H1 (cell line): ENCODE measurements at regions not wholly inside any gene's neighbourhood (a gene's known extent, or its start where the extent isn't known, plus 50 kb on each side); places are given as distances from the start of the nearest gene placed in this dataset.

Source experiments
- CTCF ChIA-PET: fragments of 300-600 bp; sonication (Branson Sonifier 250); formaldehyde crosslinking; loops from one replicate; lab custom pipeline; 2021; ENCODE audit not compliant: partially characterized antibody; lab: Charles Lee
- POLR2A ChIA-PET: fragments of 300-600 bp; sonication (Branson Sonifier 250); formaldehyde crosslinking; loops from one replicate; lab custom pipeline; 2021; ENCODE audit warnings: inconsistent platforms; ENCODE audit not compliant: partially characterized antibody; lab: Charles Lee
- DNase-seq, 2 experiments: peaks; one replicate each; pipeline versions ENCODE4 v3.0.0 to v3.0.0-alpha.2; 2010 to 2022; ENCODE audit warnings: low spot score in 2 of 2, low read depth in 1 of 2, mixed read lengths in 1 of 2
- FAIRE-seq: peaks from 2 replicates; lab custom pipeline; 2011; peaks lifted over from hg19 to GRCh38; lab: Jason Lieb, UNC
- H2AFZ ChIP-seq: 2 replicates; pipeline ENCODE4 v1.8.1; 2012; ENCODE audit warnings: low read length, inconsistent platforms
- H2AK5ac ChIP-seq: 2 replicates; pipeline ENCODE4 v1.6.1; 2013; ENCODE audit warnings: low read depth, low read length
- H2BK120ac ChIP-seq: replicated peaks from 2 replicates; pipeline ENCODE3; 2013; ENCODE audit warnings: low read depth, low read length, inconsistent platforms
- H2BK12ac ChIP-seq: 2 replicates; pipeline ENCODE4 v1.6.1; 2013; ENCODE audit warnings: low read depth, low read length
- H2BK15ac ChIP-seq: 2 replicates; pipeline ENCODE4 v1.6.1; 2013; ENCODE audit warnings: low read length
- H2BK20ac ChIP-seq: 2 replicates; pipeline ENCODE4 v1.6.1; 2013; ENCODE audit warnings: low read length
- H2BK5ac ChIP-seq: 2 replicates; pipeline ENCODE4 v1.6.1; 2013; ENCODE audit warnings: low read depth, low read length
- H3K14ac ChIP-seq: 2 replicates; pipeline ENCODE4 v1.6.1; 2013; ENCODE audit warnings: inconsistent platforms; ENCODE audit not compliant: insufficient read length
- H3K18ac ChIP-seq: 2 replicates; pipeline ENCODE4 v1.6.1; 2013; ENCODE audit warnings: low read length; ENCODE audit errors: extremely low read depth
- H3K23ac ChIP-seq: 2 replicates; pipeline ENCODE4 v1.6.1; 2013; ENCODE audit warnings: inconsistent platforms; ENCODE audit not compliant: insufficient read length
- H3K23me2 ChIP-seq: 2 replicates; pipeline ENCODE4 v1.6.1; 2013; ENCODE audit warnings: low read depth, low read length
- H3K27ac ChIP-seq: 2 replicates; pipeline ENCODE4 v1.6.1; 2011; ENCODE audit warnings: low read depth, low read length, inconsistent platforms
- H3K27me3 ChIP-seq, 4 experiments: replicated peaks in 1 of 4; 1 replicate in 1 of 4; 2 replicates in 3 of 4; pipeline versions ENCODE4 v1.6.1 to v1.8.1; 2011 to 2013; ENCODE audit warnings: low read length in 3 of 4, mild to moderate bottlenecking in 3 of 4, inconsistent platforms in 2 of 4, mixed read lengths in 2 of 4, moderate library complexity in 1 of 4; ENCODE audit not compliant: control insufficient read depth in 3 of 4, insufficient read depth in 3 of 4; ENCODE audit errors: extremely low read depth in 1 of 4
- H3K36me3 ChIP-seq, 4 experiments: 2 replicates each; pipeline versions ENCODE4 v1.6.1 to v1.8.1; 2011 to 2013; ENCODE audit warnings: mild to moderate bottlenecking in 4 of 4, low read length in 3 of 4, moderate library complexity in 2 of 4, control low read depth in 1 of 4, inconsistent platforms in 1 of 4; ENCODE audit not compliant: insufficient read depth in 4 of 4, control insufficient read depth in 2 of 4
- H3K4ac ChIP-seq: replicated peaks from 2 replicates; pipeline ENCODE3; 2013; ENCODE audit warnings: low read length, low read depth, mixed read lengths, inconsistent platforms; ENCODE audit not compliant: insufficient read length
- H3K4me1 ChIP-seq, 4 experiments: replicated peaks in 1 of 4; 1 replicate in 1 of 4; 2 replicates in 3 of 4; pipeline versions ENCODE4 v1.6.1 to v1.8.1; 2011 to 2013; ENCODE audit warnings: low read length in 3 of 4, inconsistent platforms in 2 of 4, mixed read lengths in 1 of 4; ENCODE audit not compliant: insufficient read depth in 4 of 4, control insufficient read depth in 3 of 4
- H3K4me2 ChIP-seq, 2 experiments: 2 replicates each; pipeline versions ENCODE4 v1.6.1 to v1.8.1; 2011 to 2013; ENCODE audit warnings: low read depth in 2 of 2, low read length in 2 of 2, control low read depth in 1 of 2, inconsistent platforms in 1 of 2, mild to moderate bottlenecking in 1 of 2; ENCODE audit not compliant: insufficient read depth in 1 of 2
- H3K4me3 ChIP-seq, 4 experiments: fragments of 200-600, 300-600 bp in 1 of 4; sonication (generic), shearing (Covaris generic), sonication (Bioruptor Twin) in 1 of 4; 2 replicates each; pipeline versions ENCODE4 v1.5.1 to v1.8.1; 2011 to 2016; ENCODE audit warnings: low read length in 4 of 4, low read depth in 3 of 4, control low read depth in 2 of 4, inconsistent platforms in 2 of 4, mild to moderate bottlenecking in 2 of 4, mixed read lengths in 1 of 4, moderate library complexity in 1 of 4; ENCODE audit not compliant: insufficient read depth in 2 of 4; ENCODE audit errors: extremely low read depth in 1 of 4
- H3K56ac ChIP-seq: replicated peaks from 2 replicates; pipeline ENCODE3; 2013; ENCODE audit warnings: low read depth, mild to moderate bottlenecking, mixed read lengths, low read length, inconsistent platforms; ENCODE audit not compliant: insufficient read length
- H3K79me1 ChIP-seq: 2 replicates; pipeline ENCODE4 v1.6.1; 2013; ENCODE audit warnings: low read depth, low read length, control low read depth
- H3K79me2 ChIP-seq, 2 experiments: 2 replicates each; pipeline versions ENCODE4 v1.6.1 to v1.8.1; 2012 to 2013; ENCODE audit warnings: low read length in 2 of 2, mild to moderate bottlenecking in 2 of 2, inconsistent platforms in 1 of 2; ENCODE audit not compliant: insufficient read depth in 2 of 2, control insufficient read depth in 1 of 2
- H3K9ac ChIP-seq, 4 experiments: replicated peaks in 1 of 4; 1 replicate in 1 of 4; 2 replicates in 3 of 4; pipeline versions ENCODE4 v1.6.1 to v1.8.1; 2011 to 2013; ENCODE audit warnings: low read depth in 3 of 4, low read length in 3 of 4, control low read depth in 2 of 4, mild to moderate bottlenecking in 2 of 4, moderate library complexity in 2 of 4, inconsistent platforms in 1 of 4; ENCODE audit errors: extremely low read depth in 1 of 4
- H3K9me3 ChIP-seq, 2 experiments: 2 replicates each; pipeline versions ENCODE4 v1.6.1 to v1.8.1; 2012 to 2013; ENCODE audit warnings: mild to moderate bottlenecking in 2 of 2, moderate library complexity in 2 of 2, control low read depth in 1 of 2, inconsistent platforms in 1 of 2, low read depth in 1 of 2, low read length in 1 of 2, mixed read lengths in 1 of 2; ENCODE audit not compliant: insufficient read depth in 2 of 2
- H4K20me1 ChIP-seq, 2 experiments: replicated peaks in 1 of 2; 2 replicates each; pipeline versions ENCODE3 to v1.8.1; 2011 to 2013; ENCODE audit warnings: inconsistent platforms in 2 of 2, low read length in 2 of 2, mild to moderate bottlenecking in 1 of 2; ENCODE audit not compliant: insufficient read depth in 2 of 2, control insufficient read depth in 1 of 2
- H4K5ac ChIP-seq: 2 replicates; pipeline ENCODE4 v1.6.1; 2013; ENCODE audit warnings: low read length, low read depth, mixed read lengths, inconsistent platforms; ENCODE audit not compliant: insufficient read length
- H4K8ac ChIP-seq: 2 replicates; pipeline ENCODE4 v1.8.0; 2013; ENCODE audit warnings: mild to moderate bottlenecking, moderate library complexity, low read length, inconsistent platforms; ENCODE audit not compliant: insufficient read depth; ENCODE audit errors: extremely low read depth
- H4K91ac ChIP-seq: replicated peaks from 2 replicates; pipeline ENCODE3; 2013; ENCODE audit warnings: low read length, mixed read lengths, inconsistent platforms; ENCODE audit not compliant: insufficient read length
- BRCA1 ChIP-seq: IDR thresholded peaks from 2 replicates; pipeline ENCODE4 v1.6.1; 2012; ENCODE audit warnings: low read depth, low read length, improper control_type of control experiment
- EP300 ChIP-seq, 2 experiments: IDR thresholded peaks; 1 replicate in 1 of 2; 2 replicates in 1 of 2; pipeline ENCODE4 v1.6.1; 2011 to 2012; ENCODE audit warnings: low read depth in 2 of 2, low read length in 2 of 2, mild to moderate bottlenecking in 2 of 2, borderline replicate concordance in 1 of 2, inconsistent platforms in 1 of 2, moderate library complexity in 1 of 2
- JUND ChIP-seq: IDR thresholded peaks from 2 replicates; pipeline ENCODE4 v1.6.1; 2011; ENCODE audit warnings: mild to moderate bottlenecking, improper control_type of control experiment, low read length
- KDM1A ChIP-seq: fragments of 200-600, 300-600 bp; sonication (generic); IDR thresholded peaks from 2 replicates; pipeline ENCODE4 v1.7.1; 2016; ENCODE audit warnings: mild to moderate bottlenecking, low read length, borderline replicate concordance
- MAFK ChIP-seq: IDR thresholded peaks from 2 replicates; pipeline ENCODE4 v1.6.1; 2012; ENCODE audit warnings: low read depth, mild to moderate bottlenecking, improper control_type of control experiment, low read length
- NANOG ChIP-seq: IDR thresholded peaks from 2 replicates; pipeline ENCODE4 v1.6.1; 2011; ENCODE audit warnings: low read length, low read depth, mild to moderate bottlenecking, inconsistent platforms; ENCODE audit not compliant: insufficient read depth, poor library complexity, severe bottlenecking
- PHF8 ChIP-seq: fragments of 200-600 bp; sonication (generic); conservative IDR thresholded peaks from 2 replicates; pipeline ENCODE4 v1.7.1; 2012; ENCODE audit warnings: low read depth, mild to moderate bottlenecking, inconsistent platforms, low read length, moderate library complexity
- POLR2A ChIP-seq, 2 experiments: IDR thresholded peaks; 1 replicate in 1 of 2; 2 replicates in 1 of 2; pipeline ENCODE4 v1.6.1; 2011; ENCODE audit warnings: low read depth in 2 of 2, low read length in 2 of 2, mild to moderate bottlenecking in 2 of 2; ENCODE audit errors: control extremely low read depth in 1 of 2
- POU5F1 ChIP-seq: IDR thresholded peaks from 2 replicates; pipeline ENCODE4 v1.6.1; 2011; ENCODE audit warnings: low read depth, mild to moderate bottlenecking, low read length, moderate library complexity
- RBBP5 ChIP-seq: IDR thresholded peaks from 2 replicates; pipeline ENCODE4 v1.7.1; 2012; ENCODE audit warnings: low read depth, mild to moderate bottlenecking, inconsistent platforms, low read length, moderate library complexity, borderline replicate concordance
- SAP30 ChIP-seq: fragments of 300-600 bp; sonication (generic); IDR thresholded peaks from 2 replicates; pipeline ENCODE4 v1.7.1; 2012; ENCODE audit warnings: low read length, moderate library complexity, mild to moderate bottlenecking, inconsistent platforms; ENCODE audit not compliant: insufficient read depth, insufficient replicate concordance
- SIN3A ChIP-seq, 2 experiments: IDR thresholded peaks in 1 of 2; conservative IDR thresholded peaks in 1 of 2; 2 replicates each; pipeline ENCODE4 v1.6.1; 2011 to 2012; ENCODE audit warnings: low read length in 2 of 2, improper control_type of control experiment in 1 of 2, low read depth in 1 of 2, mild to moderate bottlenecking in 1 of 2
- SP1 ChIP-seq: IDR thresholded peaks from 2 replicates; pipeline ENCODE4 v1.6.1; 2011; ENCODE audit warnings: low read depth, low read length
- SP4 ChIP-seq: IDR thresholded peaks from 2 replicates; pipeline ENCODE4 v1.6.1; 2012; ENCODE audit warnings: low read length, inconsistent platforms
- TBP ChIP-seq: IDR thresholded peaks from 2 replicates; pipeline ENCODE4 v1.6.1; 2011; ENCODE audit warnings: low read depth, low read length, improper control_type of control experiment
- TEAD4 ChIP-seq: IDR thresholded peaks from 2 replicates; pipeline ENCODE4 v1.6.1; 2012; ENCODE audit warnings: low read depth, low read length, inconsistent platforms, mixed read lengths
- WGBS, 2 experiments: shearing (Covaris generic) in 1 of 2; methylation state at CpG; one replicate each; pipeline versions ENCODE4 v1.1.6 to v1.1.7; 2013 to 2015; ENCODE audit warnings: low lambda C conversion rate in 2 of 2, mixed read lengths in 2 of 2, inconsistent platforms in 1 of 2, low coverage in 1 of 2, missing lambda C conversion rate in 1 of 2; ENCODE audit not compliant: insufficient replicate concordance in 2 of 2, insufficient coverage in 1 of 2, insufficient read length in 1 of 2; ENCODE audit errors: extremely low coverage in 1 of 2, missing lambda C conversion rate in 1 of 2; 5-methylcytosine and 5-hydroxymethylcytosine counted together

DNA sequence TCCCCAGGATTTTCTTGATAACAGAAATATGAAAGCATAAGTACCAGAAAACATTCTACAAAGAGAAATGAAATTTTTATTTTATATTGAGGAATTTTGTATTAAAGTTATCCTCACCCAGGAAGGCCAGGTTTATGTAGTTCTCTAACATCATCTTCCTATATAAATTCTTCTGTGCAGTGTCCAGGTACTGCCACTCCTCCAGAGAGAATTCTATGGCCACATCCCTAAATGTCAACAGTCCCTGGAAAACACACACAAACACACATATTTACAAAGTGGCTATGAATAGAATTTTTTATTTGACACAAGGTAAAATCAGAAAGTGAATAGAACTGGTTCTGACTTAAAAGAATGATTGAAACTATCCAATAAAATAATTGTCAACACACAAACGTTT lies 110.5 kb upstream of the ZNF91 start:
- Histone ChIP-seq H3K4me3 (no peak overlapping the region), H2BK12ac (no peak overlapping the region), H3K4me2 (no peak overlapping the region), H4K20me1 (no peaks in the 10 kb centered on the region), H2BK20ac (no peak overlapping the region), H3K4me1 (no peaks in the 10 kb centered on the region), H3K79me1 (no peaks in the 10 kb centered on the region), H3K23me2 (no peaks in the 10 kb centered on the region), H2AFZ (no peak overlapping the region), H3K4ac (no peak overlapping the region), H3K18ac (no peak overlapping the region), H2BK5ac (no peak overlapping the region), H3K9me3 (peaks cover 14 to 51% of the 10 kb centered on the region in 2 experiments), H3K79me2 (no peaks in the 10 kb centered on the region), H4K5ac (no peak overlapping the region), H4K8ac (no peak overlapping the region), H4K91ac (no peak overlapping the region), H3K9ac (no peak overlapping the region), H2BK120ac (no peak overlapping the region), H3K27ac (no peak overlapping the region), H3K27me3 (no peaks in the 10 kb centered on the region), H2AK5ac (no peak overlapping the region), H3K14ac (no peak overlapping the region), H3K36me3 (no peaks in the 10 kb centered on the region), H2BK15ac (no peak overlapping the region), H3K23ac (no peak overlapping the region), H3K56ac (no peak overlapping the region)
- CTCF ChIA-PET = no interaction called here
- no peak for DNase-seq
- WGBS, 2 experiments = 5% methylated on average over 1 of the region's 1 CpG; no CpG with 5 or more reads in 1 of the 2 experiments
- POLR2A ChIA-PET = no interaction called here
- FAIRE-seq = no peak
- TF ChIP-seq BRCA1 (no peak), MAFK (no peak), NANOG (no peak), SP4 (no peak), SIN3A (conservative IDR thresholded peaks at IDR 0.05 in 1 of 2, IDR thresholded peaks at IDR 0.05 in 1 of 2; ENCODE audit: low read depth in 1 of 2, low read length in 2 of 2) (no peak), POU5F1 (no peak), POLR2A (IDR thresholded peaks at IDR 0.05; ENCODE audit: control extremely low read depth in 1 of 2, low read depth in 2 of 2, low read length in 2 of 2) (no peak), RBBP5 (no peak), SP1 (no peak), EP300 (IDR thresholded peaks at IDR 0.05; ENCODE audit: borderline replicate concordance in 1 of 2, low read depth in 2 of 2, low read length in 2 of 2) (no peak), KDM1A (no peak), TEAD4 (no peak), TBP (no peak), SAP30 (no peak), PHF8 (no peak), JUND (no peak)
